ENCODE measurements at regions not wholly inside any gene's neighbourhood (a gene's known extent, or its start where the extent isn't known, plus 50 kb on each side); places are given as distances from the start of the nearest gene placed in this dataset.

- FAIRE-seq: peak; percentile 19
- Histone ChIP-seq H3K36me3 (ENCODE audit: control insufficient read depth, insufficient read depth, low read length) (no peaks in the 10 kb centered on the region), H2AFZ (ENCODE audit: low read depth, low read length) (peak overlapping the region; percentile 51)
Measured at GRCh38 chr1:204751480-204751879, 65.9 kb upstream of the LRRN2 start.

More at GRCh38 chr1:204751480-204751879, 65.9 kb upstream of the LRRN2 start:
- POLR2A ChIA-PET: interaction anchor here (0.6 to 2.3 kb wide), 7 partner anchors 9 to 378 kb away, joined by 3 to 11 read pairs (median 3); no protein-coding TSS in a partner anchor
- BruUV-seq (replicated peaks): no TSS peak
- Histone ChIP-seq H3K4me1 (replicated peaks in 1 of 2; ENCODE audit: control insufficient read depth in 2 of 2, insufficient read depth in 2 of 2, low read length in 2 of 2) (peaks cover 6 to 9% of the 10 kb centered on the region in 2 experiments; a peak in 4 of 5 replicates), H3K79me2 (ENCODE audit: control insufficient read depth, insufficient read depth, low read length) (no peaks in the 10 kb centered on the region), H3K9me3 (replicated peaks; ENCODE audit: control insufficient read depth, insufficient read depth, low read depth, low read length) (no peaks in the 10 kb centered on the region), H3K4me2 (ENCODE audit: insufficient read depth, low read length) (peak overlapping the region; percentile 53), H3K4me3 (no peak overlapping the region), H3K27ac (ENCODE audit: extremely low read depth, low read depth, low read length) (no peak overlapping the region), H3K27me3 (ENCODE audit: control insufficient read depth in 2 of 2, insufficient read depth in 2 of 2, low read length in 2 of 2) (peaks cover 0 to 6% of the 10 kb centered on the region in 2 experiments; a peak in 1 of 5 replicates), H4K20me1 (replicated peaks; ENCODE audit: control insufficient read depth, insufficient read depth, low read length) (no peaks in the 10 kb centered on the region), H3K9ac (ENCODE audit: insufficient read depth in 1 of 2, low read depth in 2 of 2, low read length in 2 of 2) (no peak overlapping the region), H3K9me1 (ENCODE audit: control insufficient read depth, insufficient read depth, low read length) (no peaks in the 10 kb centered on the region)
- CTCF ChIA-PET (ENCODE audit: low intra/inter-chr PET ratio): interaction anchor here (0.9 to 1.8 kb wide), 2 partner anchors 13 to 186 kb away, joined by 3 to 7 read pairs; no protein-coding TSS in a partner anchor
- in situ Hi-C loops (cut with MboI): no loop called here
- TF ChIP-seq, protein P1, sequence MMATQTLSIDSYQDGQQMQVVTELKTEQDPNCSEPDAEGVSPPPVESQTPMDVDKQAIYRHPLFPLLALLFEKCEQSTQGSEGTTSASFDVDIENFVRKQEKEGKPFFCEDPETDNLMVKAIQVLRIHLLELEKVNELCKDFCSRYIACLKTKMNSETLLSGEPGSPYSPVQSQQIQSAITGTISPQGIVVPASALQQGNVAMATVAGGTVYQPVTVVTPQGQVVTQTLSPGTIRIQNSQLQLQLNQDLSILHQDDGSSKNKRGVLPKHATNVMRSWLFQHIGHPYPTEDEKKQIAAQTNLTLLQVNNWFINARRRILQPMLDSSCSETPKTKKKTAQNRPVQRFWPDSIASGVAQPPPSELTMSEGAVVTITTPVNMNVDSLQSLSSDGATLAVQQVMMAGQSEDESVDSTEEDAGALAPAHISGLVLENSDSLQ (IDR thresholded peaks at IDR 0.05): peak; percentile 36
- TF ChIP-seq ZBTB7A (IDR thresholded peaks at IDR 0.05; ENCODE audit: borderline replicate concordance, control insufficient read depth, low read depth, low read length) (no peak), HNRNPH1 (optimal IDR thresholded peaks at IDR 0.05; ENCODE audit: low read depth, low read length) (no peak), ZFP36 (IDR thresholded peaks at IDR 0.05; ENCODE audit: low read depth, low read length, partially characterized antibody) (no peak), LARP7 (IDR thresholded peaks at IDR 0.05) (no peak), ZC3H8 (IDR thresholded peaks at IDR 0.05) (no peak)
- ATAC-seq (no peak), DNase-seq (ENCODE audit: extremely low read depth in 1 of 4, low spot score in 3 of 4) (no peak)
- 5% methylated on average over 6 of the region's 6 CpGs for WGBS (ENCODE audit: insufficient coverage, low coverage, missing lambda C conversion rate)
- intact Hi-C loops (cut with micrococcal nuclease): loop anchor here (5.0 kb wide), 1 partner anchor 79 kb away; no protein-coding TSS in a partner anchor
